Liver (tissue), 8 donors: ENCODE measurements at regions not wholly inside any gene's neighbourhood (a gene's known extent, or its start where the extent isn't known, plus 50 kb on each side); places are given as distances from the start of the nearest gene placed in this dataset.

Experiments
- DNase-seq: peaks from one replicate; pipeline ENCODE4 v3.0.0-alpha.2; 2017; ENCODE audit warnings: low spot score
- H3K27ac ChIP-seq, 2 donors: one replicate each; pipeline ENCODE4 v1.7.0; 2013; ENCODE audit warnings: inconsistent platforms in 2 of 2, low read length in 2 of 2, control low read depth in 1 of 2, low read depth in 1 of 2, mild to moderate bottlenecking in 1 of 2
- H3K27me3 ChIP-seq, 4 donors: one replicate each; pipeline versions ENCODE4 v1.6.1 to v1.7.0; 2013; ENCODE audit warnings: low read length in 3 of 4, inconsistent platforms in 1 of 4, mild to moderate bottlenecking in 1 of 4, moderate library complexity in 1 of 4; ENCODE audit not compliant: control insufficient read depth in 4 of 4, insufficient read depth in 4 of 4
- H3K36me3 ChIP-seq, 4 donors: one replicate each; pipeline versions ENCODE4 v1.6.1 to v1.7.0; 2013; ENCODE audit warnings: low read length in 3 of 4, mild to moderate bottlenecking in 3 of 4, low read depth in 1 of 4, moderate library complexity in 1 of 4; ENCODE audit not compliant: control insufficient read depth in 4 of 4, insufficient read depth in 3 of 4
- H3K4me1 ChIP-seq, 4 donors: one replicate each; pipeline versions ENCODE4 v1.6.1 to v1.7.0; 2013; ENCODE audit warnings: low read length in 3 of 4, mild to moderate bottlenecking in 3 of 4, moderate library complexity in 1 of 4; ENCODE audit not compliant: control insufficient read depth in 4 of 4, insufficient read depth in 4 of 4
- H3K4me3 ChIP-seq, 3 donors: one replicate each; pipeline versions ENCODE4 v1.6.1 to v1.7.0; 2013; ENCODE audit warnings: low read length in 3 of 3, control low read depth in 1 of 3, low read depth in 1 of 3, mild to moderate bottlenecking in 1 of 3
- H3K9ac ChIP-seq, 2 donors: one replicate each; pipeline ENCODE4 v1.7.0; 2013; ENCODE audit warnings: low read length in 2 of 2, mild to moderate bottlenecking in 2 of 2, moderate library complexity in 2 of 2, control low read depth in 1 of 2, low read depth in 1 of 2
- H3K9me3 ChIP-seq, 4 donors: one replicate each; pipeline versions ENCODE4 v1.6.1 to v1.7.0; 2013; ENCODE audit warnings: low read length in 3 of 4; ENCODE audit not compliant: control insufficient read depth in 4 of 4
- EGR1 ChIP-seq, 2 donors: IDR thresholded peaks; 2 replicates each; pipeline ENCODE4 v1.6.1; 2016 to 2018; ENCODE audit warnings: antibody characterized with exemption in 2 of 2, low read depth in 2 of 2
- FOXA1 ChIP-seq: IDR thresholded peaks from 2 replicates; pipeline ENCODE4 v1.6.1; 2016; ENCODE audit warnings: antibody characterized with exemption
- FOXA2 ChIP-seq: IDR thresholded peaks from 2 replicates; pipeline ENCODE4 v1.6.1; 2016; ENCODE audit warnings: antibody characterized with exemption
- GABPA ChIP-seq, 2 donors: IDR thresholded peaks in 1 of 2; conservative IDR thresholded peaks in 1 of 2; 2 replicates each; pipeline ENCODE4 v1.6.1; 2016; ENCODE audit warnings: antibody characterized with exemption in 2 of 2, mild to moderate bottlenecking in 1 of 2, moderate library complexity in 1 of 2
- HNF4G ChIP-seq: IDR thresholded peaks from 2 replicates; pipeline ENCODE4 v1.6.1; 2016; ENCODE audit warnings: antibody characterized with exemption
- JUND ChIP-seq, 2 donors: IDR thresholded peaks; 2 replicates each; pipeline ENCODE4 v1.6.1; 2016; ENCODE audit warnings: antibody characterized with exemption in 2 of 2
- NR2F2 ChIP-seq: IDR thresholded peaks from 2 replicates; pipeline ENCODE4 v1.6.1; 2016; ENCODE audit warnings: antibody characterized with exemption
- RAD21 ChIP-seq, 2 donors: IDR thresholded peaks; 2 replicates each; pipeline ENCODE4 v1.6.1; 2016; ENCODE audit warnings: antibody characterized with exemption in 2 of 2, mild to moderate bottlenecking in 2 of 2
- RXRA ChIP-seq, 2 donors: IDR thresholded peaks; 2 replicates each; pipeline ENCODE4 v1.6.1; 2017 to 2018; ENCODE audit warnings: antibody characterized with exemption in 2 of 2, mild to moderate bottlenecking in 1 of 2
- SP1 ChIP-seq: IDR thresholded peaks from 2 replicates; pipeline ENCODE4 v1.6.1; 2018; ENCODE audit warnings: antibody characterized with exemption, mild to moderate bottlenecking
- TAF1 ChIP-seq: conservative IDR thresholded peaks from 2 replicates; pipeline ENCODE4 v1.6.1; 2016; ENCODE audit warnings: antibody characterized with exemption, mild to moderate bottlenecking
- YY1 ChIP-seq: IDR thresholded peaks from 2 replicates; pipeline ENCODE4 v1.6.1; 2016; ENCODE audit warnings: antibody characterized with exemption, mild to moderate bottlenecking
- WGBS: extraction: QIAGEN DNeasy Blood & Tissue Kit; methylation state at CpG from one replicate; pipeline ENCODE4 v1.1.7; 2013; 5-methylcytosine and 5-hydroxymethylcytosine counted together
- TF ChIP-seq, protein P1 (sequence below): IDR thresholded peaks from 2 replicates; pipeline ENCODE4 v1.6.1; 2016; ENCODE audit warnings: antibody characterized with exemption
- TF ChIP-seq, protein P2 (sequence below): IDR thresholded peaks from 2 replicates; pipeline ENCODE4 v1.6.1; 2016; ENCODE audit warnings: antibody characterized with exemption
- TF ChIP-seq, protein P3 (sequence below): fragments of 150-350 bp; IDR thresholded peaks from 2 replicates; pipeline ENCODE4 v1.5.1; 2017; ENCODE audit warnings: improper control_type of control experiment, low read depth, low read length; ENCODE audit not compliant: missing input control
- TF ChIP-seq, protein P4 (sequence below): IDR thresholded peaks from 2 replicates; pipeline ENCODE4 v1.6.1; 2016; ENCODE audit warnings: antibody characterized with exemption, mild to moderate bottlenecking
- TF ChIP-seq, protein P5 (sequence below): IDR thresholded peaks from 2 replicates; pipeline ENCODE4 v1.6.1; 2016; ENCODE audit warnings: antibody characterized with exemption
- donor health status: healthy.
- donor health status: healthy.
- donor health status: healthy.
- donor health status: healthy.
- donor health status: healthy.

DNA sequence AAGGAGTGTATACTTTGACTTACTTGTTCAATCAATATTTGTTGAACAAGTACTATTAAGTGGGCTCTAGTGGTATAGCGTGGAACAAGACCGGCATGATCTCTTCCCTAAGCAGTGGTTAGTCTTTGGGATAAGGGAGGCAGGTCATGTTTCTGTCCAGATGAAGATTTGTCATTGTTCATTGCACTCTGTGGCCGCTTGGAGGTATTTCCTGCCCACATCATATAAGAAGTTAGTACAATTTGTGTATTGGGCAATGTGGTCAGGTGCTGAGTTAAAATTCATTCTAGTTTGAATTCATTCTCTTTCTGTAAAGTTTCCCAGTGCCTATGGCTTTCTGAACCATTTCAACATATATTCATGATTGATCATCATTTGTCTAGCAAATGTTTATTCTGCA, 101.1 kb upstream of the SHISA3 start:
- H3K27ac ChIP-seq, result no peak overlapping the region
- DNase-seq, result no peak
- no peaks in the 10 kb centered on the region for H3K9me3 ChIP-seq
- TF ChIP-seq RXRA (IDR thresholded peaks at IDR 0.05), result no peak
- TF ChIP-seq, protein P1, sequence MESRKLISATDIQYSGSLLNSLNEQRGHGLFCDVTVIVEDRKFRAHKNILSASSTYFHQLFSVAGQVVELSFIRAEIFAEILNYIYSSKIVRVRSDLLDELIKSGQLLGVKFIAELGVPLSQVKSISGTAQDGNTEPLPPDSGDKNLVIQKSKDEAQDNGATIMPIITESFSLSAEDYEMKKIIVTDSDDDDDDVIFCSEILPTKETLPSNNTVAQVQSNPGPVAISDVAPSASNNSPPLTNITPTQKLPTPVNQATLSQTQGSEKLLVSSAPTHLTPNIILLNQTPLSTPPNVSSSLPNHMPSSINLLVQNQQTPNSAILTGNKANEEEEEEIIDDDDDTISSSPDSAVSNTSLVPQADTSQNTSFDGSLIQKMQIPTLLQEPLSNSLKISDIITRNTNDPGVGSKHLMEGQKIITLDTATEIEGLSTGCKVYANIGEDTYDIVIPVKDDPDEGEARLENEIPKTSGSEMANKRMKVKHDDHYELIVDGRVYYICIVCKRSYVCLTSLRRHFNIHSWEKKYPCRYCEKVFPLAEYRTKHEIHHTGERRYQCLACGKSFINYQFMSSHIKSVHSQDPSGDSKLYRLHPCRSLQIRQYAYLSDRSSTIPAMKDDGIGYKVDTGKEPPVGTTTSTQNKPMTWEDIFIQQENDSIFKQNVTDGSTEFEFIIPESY, result no peak
- no peak for TF ChIP-seq YY1
- TF ChIP-seq GABPA (IDR thresholded peaks at IDR 0.05 in 1 of 2, conservative IDR thresholded peaks at IDR 0.05 in 1 of 2), result no peak
- TF ChIP-seq, protein P2, sequence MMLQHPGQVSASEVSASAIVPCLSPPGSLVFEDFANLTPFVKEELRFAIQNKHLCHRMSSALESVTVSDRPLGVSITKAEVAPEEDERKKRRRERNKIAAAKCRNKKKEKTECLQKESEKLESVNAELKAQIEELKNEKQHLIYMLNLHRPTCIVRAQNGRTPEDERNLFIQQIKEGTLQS, result no peak
- no peak for TF ChIP-seq JUND (IDR thresholded peaks at IDR 0.05)
- TF ChIP-seq FOXA1, result no peak
- TF ChIP-seq, protein P3, sequence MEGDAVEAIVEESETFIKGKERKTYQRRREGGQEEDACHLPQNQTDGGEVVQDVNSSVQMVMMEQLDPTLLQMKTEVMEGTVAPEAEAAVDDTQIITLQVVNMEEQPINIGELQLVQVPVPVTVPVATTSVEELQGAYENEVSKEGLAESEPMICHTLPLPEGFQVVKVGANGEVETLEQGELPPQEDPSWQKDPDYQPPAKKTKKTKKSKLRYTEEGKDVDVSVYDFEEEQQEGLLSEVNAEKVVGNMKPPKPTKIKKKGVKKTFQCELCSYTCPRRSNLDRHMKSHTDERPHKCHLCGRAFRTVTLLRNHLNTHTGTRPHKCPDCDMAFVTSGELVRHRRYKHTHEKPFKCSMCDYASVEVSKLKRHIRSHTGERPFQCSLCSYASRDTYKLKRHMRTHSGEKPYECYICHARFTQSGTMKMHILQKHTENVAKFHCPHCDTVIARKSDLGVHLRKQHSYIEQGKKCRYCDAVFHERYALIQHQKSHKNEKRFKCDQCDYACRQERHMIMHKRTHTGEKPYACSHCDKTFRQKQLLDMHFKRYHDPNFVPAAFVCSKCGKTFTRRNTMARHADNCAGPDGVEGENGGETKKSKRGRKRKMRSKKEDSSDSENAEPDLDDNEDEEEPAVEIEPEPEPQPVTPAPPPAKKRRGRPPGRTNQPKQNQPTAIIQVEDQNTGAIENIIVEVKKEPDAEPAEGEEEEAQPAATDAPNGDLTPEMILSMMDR, result no peak
- no peak for TF ChIP-seq NR2F2
- TF ChIP-seq FOXA2, result no peak
- TF ChIP-seq, protein P4, sequence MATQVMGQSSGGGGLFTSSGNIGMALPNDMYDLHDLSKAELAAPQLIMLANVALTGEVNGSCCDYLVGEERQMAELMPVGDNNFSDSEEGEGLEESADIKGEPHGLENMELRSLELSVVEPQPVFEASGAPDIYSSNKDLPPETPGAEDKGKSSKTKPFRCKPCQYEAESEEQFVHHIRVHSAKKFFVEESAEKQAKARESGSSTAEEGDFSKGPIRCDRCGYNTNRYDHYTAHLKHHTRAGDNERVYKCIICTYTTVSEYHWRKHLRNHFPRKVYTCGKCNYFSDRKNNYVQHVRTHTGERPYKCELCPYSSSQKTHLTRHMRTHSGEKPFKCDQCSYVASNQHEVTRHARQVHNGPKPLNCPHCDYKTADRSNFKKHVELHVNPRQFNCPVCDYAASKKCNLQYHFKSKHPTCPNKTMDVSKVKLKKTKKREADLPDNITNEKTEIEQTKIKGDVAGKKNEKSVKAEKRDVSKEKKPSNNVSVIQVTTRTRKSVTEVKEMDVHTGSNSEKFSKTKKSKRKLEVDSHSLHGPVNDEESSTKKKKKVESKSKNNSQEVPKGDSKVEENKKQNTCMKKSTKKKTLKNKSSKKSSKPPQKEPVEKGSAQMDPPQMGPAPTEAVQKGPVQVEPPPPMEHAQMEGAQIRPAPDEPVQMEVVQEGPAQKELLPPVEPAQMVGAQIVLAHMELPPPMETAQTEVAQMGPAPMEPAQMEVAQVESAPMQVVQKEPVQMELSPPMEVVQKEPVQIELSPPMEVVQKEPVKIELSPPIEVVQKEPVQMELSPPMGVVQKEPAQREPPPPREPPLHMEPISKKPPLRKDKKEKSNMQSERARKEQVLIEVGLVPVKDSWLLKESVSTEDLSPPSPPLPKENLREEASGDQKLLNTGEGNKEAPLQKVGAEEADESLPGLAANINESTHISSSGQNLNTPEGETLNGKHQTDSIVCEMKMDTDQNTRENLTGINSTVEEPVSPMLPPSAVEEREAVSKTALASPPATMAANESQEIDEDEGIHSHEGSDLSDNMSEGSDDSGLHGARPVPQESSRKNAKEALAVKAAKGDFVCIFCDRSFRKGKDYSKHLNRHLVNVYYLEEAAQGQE, result no peak
- no peak for TF ChIP-seq HNF4G
- no peak for TF ChIP-seq RAD21 (IDR thresholded peaks at IDR 0.05)
- no peak for TF ChIP-seq SP1
- no peak for TF ChIP-seq EGR1 (IDR thresholded peaks at IDR 0.05; ENCODE audit: low read depth in 2 of 2)
- TF ChIP-seq, protein P5, sequence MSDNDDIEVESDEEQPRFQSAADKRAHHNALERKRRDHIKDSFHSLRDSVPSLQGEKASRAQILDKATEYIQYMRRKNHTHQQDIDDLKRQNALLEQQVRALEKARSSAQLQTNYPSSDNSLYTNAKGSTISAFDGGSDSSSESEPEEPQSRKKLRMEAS, result no peak
- H3K4me3 ChIP-seq, result no peak overlapping the region
- H3K9ac ChIP-seq, result no peak overlapping the region
- H3K4me1 ChIP-seq, result no peaks in the 10 kb centered on the region
- WGBS, result 90% methylated on average over 3 of the region's 3 CpGs
- no peaks in the 10 kb centered on the region for H3K36me3 ChIP-seq
- peaks cover 0 to 4% (median 0%) of the 10 kb centered on the region in 4 donors for H3K27me3 ChIP-seq

DNA sequence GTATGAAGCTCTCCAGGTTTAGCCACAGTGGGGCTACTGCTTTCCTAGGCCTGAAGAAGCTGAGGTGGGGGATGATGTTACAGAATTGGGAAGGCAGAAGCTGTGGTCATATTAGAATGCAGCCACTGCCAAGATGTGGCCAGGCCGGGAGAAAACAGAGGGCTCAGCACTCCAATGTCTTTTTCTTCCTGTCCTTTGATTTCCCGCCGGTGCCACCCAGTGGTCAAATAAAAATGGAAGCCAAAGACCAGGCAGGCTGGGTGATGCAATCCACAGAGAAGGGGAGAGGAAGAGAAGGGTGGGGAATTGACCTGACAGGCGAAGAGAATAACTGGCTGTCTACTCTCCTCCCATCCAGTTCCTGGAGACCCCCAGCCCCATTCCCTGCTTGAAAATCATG, 94.9 kb upstream of the SHISA3 start:
- no peak overlapping the region for H3K4me3 ChIP-seq
- no peak overlapping the region for H3K27ac ChIP-seq
- H3K4me1 ChIP-seq, result no peaks in the 10 kb centered on the region
- no peak overlapping the region for H3K9ac ChIP-seq
- WGBS, result 14% methylated on average over 4 of the region's 4 CpGs
- DNase-seq, result no peak
- H3K36me3 ChIP-seq, result no peaks in the 10 kb centered on the region
- H3K9me3 ChIP-seq, result no peaks in the 10 kb centered on the region
- H3K27me3 ChIP-seq, result peaks cover 0 to 4% (median 0%) of the 10 kb centered on the region in 4 donors
- TF ChIP-seq, protein P1, result no peak
- TF ChIP-seq JUND (IDR thresholded peaks at IDR 0.05), result no peak
- no peak for TF ChIP-seq GABPA (IDR thresholded peaks at IDR 0.05 in 1 of 2, conservative IDR thresholded peaks at IDR 0.05 in 1 of 2)
- TF ChIP-seq, protein P5, result no peak
- TF ChIP-seq, protein P4, result no peak
- TF ChIP-seq FOXA2, result no peak
- no peak for TF ChIP-seq TAF1
- TF ChIP-seq EGR1 (IDR thresholded peaks at IDR 0.05; ENCODE audit: low read depth in 2 of 2), result no peak
- TF ChIP-seq NR2F2, result no peak
